ENCODE measurements at regions not wholly inside any gene's neighbourhood (a gene's known extent, or its start where the extent isn't known, plus 50 kb on each side); places are given as distances from the start of the nearest gene placed in this dataset.
"Not testable (repeated sequence)": the region's sequence is repeated elsewhere in the genome, so short reads cannot be mapped to it uniquely, and the experiment has no call there.

DNA sequence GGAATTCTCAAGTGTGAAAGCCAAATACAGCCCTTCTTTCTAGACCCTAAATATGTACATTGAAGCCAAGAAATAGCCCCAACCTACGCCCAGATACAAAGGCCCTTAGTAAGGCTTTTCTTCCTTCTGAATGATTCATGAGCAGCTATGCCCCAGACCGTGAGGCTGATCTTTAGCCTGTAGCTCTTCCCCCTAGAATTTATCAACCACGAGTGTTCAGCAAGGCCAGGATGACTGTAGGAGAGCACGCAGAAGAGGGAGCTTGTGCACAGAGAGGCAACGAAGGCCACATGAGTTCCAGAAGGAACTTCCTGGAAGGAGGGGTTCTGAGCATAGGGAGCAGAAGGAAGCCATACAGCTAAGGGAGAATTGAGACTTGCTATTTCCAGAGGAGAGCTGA, 53.0 kb upstream of the HABP2 start:
- no peak for DNase-seq (ENCODE audit: low read depth)
- TF ChIP-seq CTCF (IDR thresholded peaks at IDR 0.05; ENCODE audit: control insufficient read depth, insufficient read depth, low read depth, low read length, missing control alignments): no peak
- no peak overlapping the region for H3K4me3 ChIP-seq (ENCODE audit: control insufficient read depth, low read depth, low read length)

GRCh38 chr10:113501031-113501430, 51.8 kb upstream of the HABP2 start:
- H3K4me3 ChIP-seq (ENCODE audit: control insufficient read depth, low read depth, low read length); DNase-seq (ENCODE audit: low read depth): not testable (repeated sequence)

All from AG09309 (cell line).